ENCODE measurements at regions not wholly inside any gene's neighbourhood (a gene's known extent, or its start where the extent isn't known, plus 50 kb on each side); places are given as distances from the start of the nearest gene placed in this dataset.

- no peak for DNase-seq
Measured at GRCh38 chr10:3510741-3511140, 274.3 kb downstream of the KLF6 start.

GRCh38 chr10:3509355-3509754 is 275.7 kb downstream of the KLF6 start:
- DNase-seq: no peak

- no peak for DNase-seq
Measured at GRCh38 chr10:3503299-3503698, 281.7 kb downstream of the KLF6 start.

GRCh38 chr10:3502673-3503072 is 282.3 kb downstream of the KLF6 start:
- no peak for DNase-seq

GRCh38 chr10:3500408-3500856 is 284.6 kb downstream of the KLF6 start:
- DNase-seq: no peak

GRCh38 chr10:3499120-3499519 is 285.9 kb downstream of the KLF6 start:
- no peak for DNase-seq

- no peak for DNase-seq
Measured at GRCh38 chr10:3497581-3497980, 287.4 kb downstream of the KLF6 start.

GRCh38 chr10:3496138-3496537 is 288.9 kb downstream of the KLF6 start:
- DNase-seq: no peak

- DNase-seq: no peak
Measured at GRCh38 chr10:3495281-3495680, 289.7 kb downstream of the KLF6 start.

- no peak for DNase-seq
Measured at GRCh38 chr10:3494838-3495230, 290.2 kb downstream of the KLF6 start.

GRCh38 chr10:3494131-3494837 is 290.7 kb downstream of the KLF6 start:
- DNase-seq: no peak

GRCh38 chr10:3493621-3494020 is 291.4 kb downstream of the KLF6 start:
- DNase-seq: no peak

GRCh38 chr10:3491571-3491970 is 293.4 kb downstream of the KLF6 start:
- no peak for DNase-seq

- DNase-seq: no peak
Measured at GRCh38 chr10:3487228-3487627, 297.8 kb downstream of the KLF6 start.

- DNase-seq: no peak
Measured at GRCh38 chr10:3486346-3487065, 298.5 kb downstream of the KLF6 start.

- DNase-seq: no peak
Measured at GRCh38 chr10:3485057-3485686, 299.8 kb downstream of the KLF6 start.

GRCh38 chr10:3484306-3485056 is 300.5 kb downstream of the KLF6 start:
- no peak for DNase-seq

GRCh38 chr10:3482200-3482993 is 302.6 kb downstream of the KLF6 start:
- no peak for DNase-seq

- DNase-seq: no peak
Measured at GRCh38 chr10:3481496-3481895, 303.5 kb downstream of the KLF6 start.

GRCh38 chr10:3480990-3481315 is 304.1 kb downstream of the KLF6 start:
- no peak for DNase-seq

GRCh38 chr10:3480281-3480989 is 304.6 kb downstream of the KLF6 start:
- DNase-seq: no peak

- DNase-seq: no peak
Measured at GRCh38 chr10:3478632-3479240, 306.2 kb upstream of the PITRM1 start.
